ENCODE measurements at regions not wholly inside any gene's neighbourhood (a gene's known extent, or its start where the extent isn't known, plus 50 kb on each side); places are given as distances from the start of the nearest gene placed in this dataset.

DNA sequence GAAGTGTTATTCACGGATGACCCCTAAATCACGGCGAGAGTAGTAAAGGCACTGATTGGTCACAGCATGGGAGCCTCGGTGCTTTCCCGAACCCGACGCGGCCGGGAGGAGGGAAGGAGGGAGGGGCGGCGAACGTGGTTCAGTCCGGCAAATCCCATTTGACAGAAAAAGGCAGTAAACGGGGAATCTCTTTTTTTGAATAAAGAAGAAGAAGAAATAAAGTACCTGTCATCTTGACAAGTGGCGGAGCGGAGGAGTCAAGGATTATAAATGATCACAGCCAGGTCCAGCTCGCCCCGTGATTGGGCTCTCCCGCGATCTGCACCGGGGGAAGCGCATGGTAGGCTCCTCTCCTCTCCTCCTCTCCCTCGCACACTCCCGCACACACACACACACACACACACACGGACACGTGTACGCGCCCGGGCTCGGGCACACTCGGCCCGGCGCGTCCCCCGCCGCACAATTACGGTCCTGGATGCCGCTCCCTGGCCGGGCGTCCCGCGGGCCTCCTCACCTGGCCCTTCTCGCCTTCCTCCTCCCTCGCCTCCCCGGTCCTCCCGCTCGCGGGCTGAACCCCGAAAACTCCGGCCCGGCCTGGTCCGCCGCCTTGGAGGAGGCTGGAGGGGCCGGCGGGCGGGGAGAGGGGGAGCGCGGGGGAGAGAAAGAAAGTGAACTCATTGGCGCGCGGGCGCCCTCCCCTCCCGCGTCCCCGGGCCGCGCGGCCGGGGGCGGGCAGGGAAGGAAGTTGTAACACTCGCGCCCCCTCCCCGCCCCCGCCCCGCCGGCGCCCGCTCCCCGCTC is 99.2 kb upstream of the TENM3 start:
- DNase-seq (ENCODE audit: low spot score) = peak; percentile 74

DNA sequence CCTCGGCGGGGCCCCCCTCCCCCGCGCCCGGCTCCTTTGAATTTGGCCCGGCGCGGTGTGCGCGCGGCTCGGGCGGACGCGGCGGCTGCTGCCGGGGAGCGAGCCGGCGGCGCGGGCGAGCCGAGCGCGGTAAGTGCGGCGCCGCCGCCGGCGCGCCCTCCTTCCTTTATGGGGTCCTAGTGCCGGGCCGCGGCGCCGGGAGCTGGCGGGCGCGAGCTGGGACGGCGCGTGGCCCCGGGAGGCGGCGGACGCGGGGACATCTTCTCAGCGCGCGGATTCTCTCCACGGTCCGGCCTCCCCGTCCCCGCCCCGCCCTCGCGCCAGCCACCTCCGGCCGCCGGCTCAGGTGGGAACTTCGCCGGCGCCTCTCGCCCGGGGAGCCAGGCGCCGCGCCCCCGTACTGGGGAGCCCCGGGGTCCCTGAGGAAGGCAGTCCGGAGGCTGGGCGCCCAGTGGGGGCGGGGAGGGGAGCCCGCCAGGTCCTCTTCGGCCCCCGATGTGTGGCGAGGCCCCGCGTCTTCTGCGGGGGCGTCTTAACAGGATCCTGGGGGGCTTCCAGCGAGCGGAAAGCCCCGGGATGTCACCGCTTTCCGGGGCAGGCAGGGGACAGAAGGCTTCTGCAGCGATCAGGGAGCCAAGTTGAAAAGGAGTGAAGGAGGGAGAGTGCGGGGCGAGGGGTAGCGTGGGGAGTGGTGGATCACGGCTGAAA is 98.4 kb upstream of the TENM3 start:
- peak; percentile 63 for DNase-seq (ENCODE audit: low spot score)

GRCh38 chr4:182145334-182145905 is 97.8 kb upstream of the TENM3 start:
- no peak for DNase-seq (ENCODE audit: low spot score)

DNA sequence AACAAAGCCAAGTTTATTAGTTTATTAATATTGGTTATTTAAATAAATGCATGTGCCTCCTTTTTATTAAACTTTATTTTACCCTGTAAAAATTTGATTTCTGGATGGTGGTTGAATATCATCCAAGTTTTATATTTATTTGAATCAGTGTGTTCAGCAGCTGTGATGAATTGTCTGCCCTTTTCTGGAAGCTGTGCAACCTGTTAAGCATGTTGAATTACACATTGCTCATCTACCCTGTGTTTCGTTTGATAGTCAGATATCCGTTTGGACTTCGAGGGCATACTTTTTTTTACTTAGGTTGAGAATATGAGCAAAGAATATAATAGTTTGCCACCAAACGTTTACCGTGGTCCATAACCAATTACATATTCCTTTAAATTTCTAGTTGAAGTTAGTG is 95.8 kb upstream of the TENM3 start:
- DNase-seq (ENCODE audit: low spot score) = no peak

- no peak for DNase-seq (ENCODE audit: low spot score)
These were observed 92.6 kb upstream of the TENM3 start for GRCh38 chr4:182150645-182151044.

- DNase-seq (ENCODE audit: low spot score) = no peak
These were observed 87.4 kb upstream of the TENM3 start for GRCh38 chr4:182155806-182156205.

- DNase-seq (ENCODE audit: low spot score) = no peak
These were observed 80.0 kb upstream of the TENM3 start for GRCh38 chr4:182163180-182163579.

DNA sequence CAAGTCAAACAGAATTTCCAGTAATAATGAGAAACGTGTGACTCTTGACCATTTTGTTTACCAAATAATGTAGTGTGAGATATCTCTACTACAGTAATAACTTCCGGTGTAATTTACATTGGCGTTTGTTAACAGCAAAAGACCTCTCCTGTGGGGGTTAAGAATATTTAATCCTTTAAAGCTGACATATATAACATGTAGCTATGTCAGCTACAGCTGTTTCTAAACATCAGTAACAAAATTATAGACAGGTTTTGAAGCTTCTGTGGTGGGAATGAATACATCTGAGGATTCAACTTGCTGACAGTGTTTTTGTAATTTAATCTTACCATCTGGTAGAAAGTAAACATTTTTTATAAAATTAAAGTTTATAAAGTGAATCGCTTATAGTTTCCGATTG is 73.6 kb upstream of the TENM3 start:
- no peak for DNase-seq (ENCODE audit: low spot score)

GRCh38 chr4:182169987-182170386 is 73.2 kb upstream of the TENM3 start:
- no peak for DNase-seq (ENCODE audit: low spot score)

DNA sequence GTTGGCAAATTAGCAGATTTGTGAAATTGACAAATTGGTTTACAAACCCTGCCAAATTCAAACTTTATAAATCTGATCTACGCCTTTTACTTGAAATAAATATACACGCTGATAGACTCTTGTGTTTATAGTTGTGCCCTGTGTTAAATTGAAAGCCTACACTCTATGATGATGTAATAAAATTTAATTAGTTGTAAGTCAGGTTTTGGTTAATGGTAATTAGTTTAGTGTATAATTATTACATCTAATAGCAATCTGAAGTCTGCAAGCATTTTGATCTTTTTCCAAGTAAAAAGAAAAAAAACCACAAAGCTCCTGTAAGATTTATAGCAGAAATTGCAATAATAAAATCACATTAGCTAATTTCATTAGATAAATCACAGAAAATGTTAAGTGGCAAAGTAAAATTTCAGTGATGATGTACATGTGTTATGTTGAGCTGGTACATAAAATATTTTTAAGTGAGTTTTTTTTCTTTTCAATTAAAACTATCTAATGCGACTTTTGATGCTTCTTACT is 72.7 kb upstream of the TENM3 start:
- DNase-seq (ENCODE audit: low spot score) = no peak

GRCh38 chr4:182174979-182175378 is 68.2 kb upstream of the TENM3 start:
- no peak for DNase-seq (ENCODE audit: low spot score)

GRCh38 chr4:182175788-182176519 is 67.2 kb upstream of the TENM3 start:
- no peak for DNase-seq (ENCODE audit: low spot score)

DNA sequence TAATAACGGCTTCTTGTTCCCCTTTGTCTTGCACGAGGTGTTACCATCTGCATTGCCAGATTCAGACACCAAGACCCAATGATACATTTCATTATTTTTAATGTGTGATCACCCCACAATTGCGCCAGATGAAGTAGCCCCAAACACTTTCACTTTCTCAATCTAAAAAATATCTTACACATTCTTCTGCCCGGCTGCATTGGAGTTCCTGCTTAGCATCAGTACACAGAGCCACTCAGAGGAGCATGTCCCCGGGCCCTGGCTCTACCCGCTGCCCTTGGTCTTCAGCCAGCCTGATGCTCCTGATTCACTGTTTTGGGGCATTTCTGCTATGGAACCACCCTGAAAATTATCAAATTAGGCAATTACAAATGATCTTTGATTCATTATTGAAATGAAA is 66.0 kb upstream of the TENM3 start:
- DNase-seq (ENCODE audit: low spot score) = no peak

DNA sequence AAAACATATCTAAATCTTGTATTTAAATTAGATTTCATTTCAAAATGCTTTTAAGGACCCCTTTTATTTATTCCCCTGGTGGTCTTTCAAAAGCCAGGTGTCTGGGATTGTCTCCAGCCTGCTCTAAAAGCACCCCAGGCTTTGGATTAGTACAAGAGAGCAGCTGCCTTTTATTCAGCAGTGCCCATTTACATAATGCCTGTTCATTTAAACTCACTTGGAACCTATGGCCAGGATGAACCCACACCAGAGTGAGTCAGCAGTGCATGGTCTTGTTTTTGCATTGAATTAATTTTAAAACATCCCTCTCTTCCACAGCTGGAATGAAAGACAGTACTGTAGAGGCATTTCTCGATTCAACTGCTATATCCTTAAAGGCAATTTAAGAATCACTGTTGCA is 64.1 kb upstream of the TENM3 start:
- no peak for DNase-seq (ENCODE audit: low spot score)

- no peak for DNase-seq (ENCODE audit: low spot score)
These were observed 63.5 kb upstream of the TENM3 start for GRCh38 chr4:182179751-182180150.

DNA sequence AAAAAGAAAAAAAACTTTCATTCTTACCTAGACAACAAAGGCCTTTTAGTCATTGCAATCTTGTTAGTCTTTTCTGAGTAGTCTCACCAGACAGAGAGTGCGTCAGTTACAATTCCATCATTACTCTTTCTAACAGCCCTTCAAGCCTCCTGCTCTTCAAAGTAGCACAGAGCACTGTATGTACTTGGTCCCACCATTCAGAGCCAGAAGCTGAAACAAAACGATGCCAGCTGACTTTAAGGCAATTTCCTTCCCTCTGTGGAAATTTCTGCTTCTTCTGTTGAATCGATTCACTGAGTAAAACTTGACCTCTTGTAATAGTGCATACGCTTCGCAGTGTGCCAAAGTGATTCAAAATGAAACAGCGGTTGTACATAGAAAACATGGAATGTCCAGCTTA is 57.7 kb upstream of the TENM3 start:
- no peak for DNase-seq (ENCODE audit: low spot score)

GRCh38 chr4:182187674-182188073 is 55.5 kb upstream of the TENM3 start:
- no peak for DNase-seq (ENCODE audit: low spot score)

DNA sequence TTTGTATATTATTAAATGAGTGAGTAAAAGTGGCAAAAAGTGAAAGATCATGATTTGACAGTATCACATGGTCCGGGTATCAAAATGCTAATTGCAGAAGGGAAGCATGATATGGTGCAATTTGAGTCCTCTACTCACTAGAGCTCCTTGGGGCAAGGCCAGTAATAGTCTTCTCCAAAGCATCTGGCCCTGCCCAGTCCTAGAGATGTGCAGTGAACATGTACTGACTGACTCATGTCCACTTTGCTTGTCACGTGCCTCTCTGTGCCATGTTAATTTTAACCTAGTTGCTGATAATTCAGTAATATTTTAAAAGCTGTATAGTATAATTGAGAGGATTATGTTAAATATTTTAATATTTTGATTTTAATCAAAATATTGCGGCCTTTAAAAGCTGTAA is 54.6 kb upstream of the TENM3 start:
- DNase-seq (ENCODE audit: low spot score) = peak; percentile 38

- peak; percentile 58 for DNase-seq (ENCODE audit: low spot score)
These were observed 53.9 kb upstream of the TENM3 start for GRCh38 chr4:182189103-182189878.

- DNase-seq (ENCODE audit: low spot score) = no peak
These were observed 52.9 kb upstream of the TENM3 start for GRCh38 chr4:182190306-182190705.

DNA sequence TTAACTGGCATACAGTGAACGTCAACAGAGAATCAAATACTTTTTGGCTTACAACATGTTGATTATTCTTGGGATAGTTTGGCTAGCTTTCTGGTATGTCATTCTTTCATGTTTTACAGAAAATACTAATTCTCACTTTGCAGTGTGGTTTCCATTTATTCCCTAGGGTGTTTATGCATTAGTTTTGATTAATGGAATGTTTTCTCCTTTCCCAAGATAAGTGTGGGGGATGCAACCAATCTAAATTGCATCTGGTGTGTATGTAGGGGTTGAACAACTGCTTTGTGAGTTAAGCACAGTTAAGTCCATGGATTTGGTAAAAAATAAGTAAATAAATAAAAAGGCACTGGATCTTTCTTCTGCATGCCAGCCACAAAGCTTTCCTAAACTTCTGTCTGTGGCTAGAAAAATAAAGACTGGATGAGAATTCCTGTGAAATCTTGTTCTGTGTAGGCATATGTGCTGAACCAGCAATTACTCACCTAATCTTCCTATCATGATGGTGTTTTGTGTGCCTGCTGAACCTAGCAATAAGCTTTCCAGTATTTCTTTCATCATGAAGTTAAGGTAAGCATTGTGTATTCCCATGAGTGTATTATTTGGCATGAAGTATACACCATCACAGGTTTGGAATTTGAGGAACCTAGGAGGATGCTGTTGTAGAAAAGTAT is 50.6 kb upstream of the TENM3 start:
- no peak for DNase-seq (ENCODE audit: low spot score)
